Activated naive CD4-positive, alpha-beta T cell treated with anti-CD3 and anti-CD28 coated beads, Interleukin-2, amount 50 U/mL, for 72 hours (primary cell): ENCODE measurements at regions not wholly inside any gene's neighbourhood (a gene's known extent, or its start where the extent isn't known, plus 50 kb on each side); places are given as distances from the start of the nearest gene placed in this dataset.

Experiments used
- ATAC-seq, 2 donors: fragments of 150-1000 bp; cut with Tn5 transposase; 2 replicates each; pipeline ENCODE4 v1.10.0; 2021; ENCODE audit warnings: mild to moderate bottlenecking in 2 of 2, moderate library complexity in 2 of 2
- DNase-seq, 2 donors: peaks; one replicate each; pipeline ENCODE4 v3.0.0; 2021 to 2022; ENCODE audit warnings: low spot score in 2 of 2
- H3K27ac Mint-ChIP-seq, 2 donors: one replicate each; pipeline ENCODE4 v1.8.0; 2022; ENCODE audit warnings: mild to moderate bottlenecking in 2 of 2, mixed read lengths in 2 of 2
- H3K36me3 Mint-ChIP-seq, 2 donors: one replicate each; pipeline ENCODE4 v1.8.0; 2022; ENCODE audit warnings: mixed read lengths in 2 of 2
- H3K9me3 Mint-ChIP-seq, 2 donors: one replicate each; pipeline ENCODE4 v1.8.0; 2022; ENCODE audit warnings: mixed read lengths in 2 of 2

- ATAC-seq (no peak), DNase-seq (no peak)
- no peak overlapping the region for H3K27ac Mint-ChIP-seq
- no peaks in the 10 kb centered on the region for H3K36me3 Mint-ChIP-seq
- peaks cover 4 to 8% of the 10 kb centered on the region in 2 donors for H3K9me3 Mint-ChIP-seq
These were observed 541.2 kb upstream of the MAGEB18 start for GRCh38 chrX:25596921-25597320.

GRCh38 chrX:25597551-25597950 lies 540.6 kb upstream of the MAGEB18 start:
- peaks cover 4 to 8% of the 10 kb centered on the region in 2 donors for H3K9me3 Mint-ChIP-seq
- no peak overlapping the region for H3K27ac Mint-ChIP-seq
- no peak for ATAC-seq
- H3K36me3 Mint-ChIP-seq: no peaks in the 10 kb centered on the region
- DNase-seq: no peak

- H3K9me3 Mint-ChIP-seq: peaks cover 4 to 8% of the 10 kb centered on the region in 2 donors
- H3K36me3 Mint-ChIP-seq: no peaks in the 10 kb centered on the region
- no peak for DNase-seq
- ATAC-seq: no peak
- no peak overlapping the region for H3K27ac Mint-ChIP-seq
These were observed 539.1 kb upstream of the MAGEB18 start for GRCh38 chrX:25599061-25599460.

- peaks cover 6 to 8% of the 10 kb centered on the region in 2 donors for H3K9me3 Mint-ChIP-seq
- H3K36me3 Mint-ChIP-seq: no peaks in the 10 kb centered on the region
- no peak overlapping the region for H3K27ac Mint-ChIP-seq
- DNase-seq (no peak), ATAC-seq (no peak)
These were observed 537.4 kb upstream of the MAGEB18 start for GRCh38 chrX:25600776-25601175.

GRCh38 chrX:25601323-25601722 lies 536.8 kb upstream of the MAGEB18 start:
- ATAC-seq (no peak), DNase-seq (no peak)
- Mint-ChIP-seq H3K36me3 (no peaks in the 10 kb centered on the region), H3K27ac (no peak overlapping the region), H3K9me3 (peaks cover 6 to 8% of the 10 kb centered on the region in 2 donors)

- no peak for ATAC-seq
- no peaks in the 10 kb centered on the region for H3K36me3 Mint-ChIP-seq
- no peak overlapping the region for H3K27ac Mint-ChIP-seq
- no peak for DNase-seq
- H3K9me3 Mint-ChIP-seq: peaks cover 0 to 4% of the 10 kb centered on the region in 2 donors
These were observed 519.9 kb upstream of the MAGEB18 start for GRCh38 chrX:25618248-25618647.

- Mint-ChIP-seq H3K27ac (no peak overlapping the region), H3K36me3 (no peaks in the 10 kb centered on the region), H3K9me3 (peaks cover 10 to 17% of the 10 kb centered on the region in 2 donors)
- DNase-seq (no peak), ATAC-seq (no peak)
These were observed 497.9 kb upstream of the MAGEB18 start for GRCh38 chrX:25640276-25640675.

- DNase-seq (no peak), ATAC-seq (no peak)
- H3K27ac Mint-ChIP-seq: no peak overlapping the region
- H3K36me3 Mint-ChIP-seq: no peaks in the 10 kb centered on the region
- H3K9me3 Mint-ChIP-seq: peaks cover 3 to 17% of the 10 kb centered on the region in 2 donors
These were observed 492.0 kb upstream of the MAGEB18 start for GRCh38 chrX:25646156-25646555.

- no peak overlapping the region for H3K27ac Mint-ChIP-seq
- no peak for DNase-seq
- ATAC-seq: no peak
- peaks cover 0 to 6% of the 10 kb centered on the region in 2 donors for H3K9me3 Mint-ChIP-seq
- H3K36me3 Mint-ChIP-seq: no peaks in the 10 kb centered on the region
These were observed 489.4 kb upstream of the MAGEB18 start for GRCh38 chrX:25648790-25649189.

GRCh38 chrX:25650216-25650820 lies 487.8 kb upstream of the MAGEB18 start:
- Mint-ChIP-seq H3K9me3 (peaks cover 0 to 6% of the 10 kb centered on the region in 2 donors), H3K27ac (no peak overlapping the region), H3K36me3 (no peaks in the 10 kb centered on the region)
- DNase-seq (no peak), ATAC-seq (no peak)

GRCh38 chrX:25659317-25659716 lies 478.8 kb upstream of the MAGEB18 start:
- Mint-ChIP-seq H3K9me3 (no peaks in the 10 kb centered on the region), H3K36me3 (no peaks in the 10 kb centered on the region), H3K27ac (no peak overlapping the region)
- no peak for DNase-seq
- no peak for ATAC-seq

- Mint-ChIP-seq H3K36me3 (no peaks in the 10 kb centered on the region), H3K27ac (no peak overlapping the region), H3K9me3 (no peaks in the 10 kb centered on the region)
- DNase-seq (no peak), ATAC-seq (no peak)
These were observed 474.4 kb upstream of the MAGEB18 start for GRCh38 chrX:25663701-25664100.

- DNase-seq (no peak), ATAC-seq (no peak)
- H3K27ac Mint-ChIP-seq: no peak overlapping the region
- no peaks in the 10 kb centered on the region for H3K9me3 Mint-ChIP-seq
- no peaks in the 10 kb centered on the region for H3K36me3 Mint-ChIP-seq
These were observed 472.7 kb upstream of the MAGEB18 start for GRCh38 chrX:25665431-25665830.

GRCh38 chrX:25667681-25668080 lies 470.5 kb upstream of the MAGEB18 start:
- Mint-ChIP-seq H3K9me3 (no peaks in the 10 kb centered on the region), H3K36me3 (no peaks in the 10 kb centered on the region), H3K27ac (no peak overlapping the region)
- ATAC-seq (no peak), DNase-seq (no peak)

GRCh38 chrX:25674776-25675175 lies 463.4 kb upstream of the MAGEB18 start:
- Mint-ChIP-seq H3K27ac (no peak overlapping the region), H3K9me3 (no peaks in the 10 kb centered on the region), H3K36me3 (no peaks in the 10 kb centered on the region)
- DNase-seq (no peak), ATAC-seq (no peak)

- ATAC-seq (no peak), DNase-seq (no peak)
- Mint-ChIP-seq H3K36me3 (no peaks in the 10 kb centered on the region), H3K9me3 (no peaks in the 10 kb centered on the region), H3K27ac (no peak overlapping the region)
These were observed 436.3 kb upstream of the MAGEB18 start for GRCh38 chrX:25701876-25702275.

- DNase-seq: no peak
- ATAC-seq: no peak
These were observed 421.0 kb upstream of the MAGEB18 start for GRCh38 chrX:25717122-25717521.

GRCh38 chrX:25721564-25721963 lies 416.6 kb upstream of the MAGEB18 start:
- no peak for DNase-seq
- no peak for ATAC-seq
- Mint-ChIP-seq H3K36me3 (no peaks in the 10 kb centered on the region), H3K9me3 (no peaks in the 10 kb centered on the region), H3K27ac (no peak overlapping the region)

More at GRCh38 chrX:25717122-25717521, 421.0 kb upstream of the MAGEB18 start:
- Mint-ChIP-seq H3K36me3 (no peaks in the 10 kb centered on the region), H3K27ac (no peak overlapping the region), H3K9me3 (no peaks in the 10 kb centered on the region)

GRCh38 chrX:25726539-25726938 lies 411.6 kb upstream of the MAGEB18 start:
- no peak for ATAC-seq
- no peak for DNase-seq
- H3K27ac Mint-ChIP-seq: no peak overlapping the region
- H3K9me3 Mint-ChIP-seq: no peaks in the 10 kb centered on the region
- no peaks in the 10 kb centered on the region for H3K36me3 Mint-ChIP-seq
